ENCODE measurements at regions not wholly inside any gene's neighbourhood (a gene's known extent, or its start where the extent isn't known, plus 50 kb on each side); places are given as distances from the start of the nearest gene placed in this dataset.
"Not testable (repeated sequence)": the region's sequence is repeated elsewhere in the genome, so short reads cannot be mapped to it uniquely, and the experiment has no call there.

GRCh38 chr10:123380491-123381085 lies 226.4 kb downstream of the BUB3 start:
- peak; percentile 4 for DNase-seq

GRCh38 chr10:123381224-123381623 lies 227.0 kb downstream of the BUB3 start:
- peak; percentile 2 for DNase-seq

- DNase-seq: no peak
Observed at GRCh38 chr10:123382491-123382890, 228.3 kb downstream of the BUB3 start.

GRCh38 chr10:123385508-123386080 lies 231.4 kb downstream of the BUB3 start:
- no peak for DNase-seq

- DNase-seq: no peak
Observed at GRCh38 chr10:123389520-123389919, 235.3 kb downstream of the BUB3 start.

GRCh38 chr10:123390332-123390731 lies 236.1 kb downstream of the BUB3 start:
- DNase-seq: no peak

- no peak for DNase-seq
Observed at GRCh38 chr10:123390874-123391273, 236.7 kb downstream of the BUB3 start.

GRCh38 chr10:123391275-123392028 lies 237.2 kb downstream of the BUB3 start:
- DNase-seq: no peak

GRCh38 chr10:123392182-123392963 lies 238.2 kb downstream of the BUB3 start:
- DNase-seq: no peak

GRCh38 chr10:123393170-123393569 lies 239.0 kb downstream of the BUB3 start:
- no peak for DNase-seq

- no peak for DNase-seq
Observed at GRCh38 chr10:123394382-123394781, 240.2 kb downstream of the BUB3 start.

GRCh38 chr10:123395234-123395633 lies 241.0 kb downstream of the BUB3 start:
- DNase-seq: not testable (repeated sequence)

GRCh38 chr10:123395906-123396305 lies 241.7 kb downstream of the BUB3 start:
- no peak for DNase-seq

- DNase-seq: no peak
Observed at GRCh38 chr10:123398180-123398591, 244.0 kb downstream of the BUB3 start.

- no peak for DNase-seq
Observed at GRCh38 chr10:123398756-123399155, 244.6 kb downstream of the BUB3 start.

GRCh38 chr10:123399276-123399839 lies 245.2 kb downstream of the BUB3 start:
- DNase-seq: no peak

- no peak for DNase-seq
Observed at GRCh38 chr10:123402021-123402420, 247.8 kb downstream of the BUB3 start.

GRCh38 chr10:123402656-123403055 lies 248.5 kb downstream of the BUB3 start:
- DNase-seq: no peak

GRCh38 chr10:123404357-123404756 lies 250.2 kb downstream of the BUB3 start:
- no peak for DNase-seq

GRCh38 chr10:123408660-123409059 lies 254.5 kb downstream of the BUB3 start:
- peak; percentile 38 for DNase-seq

- no peak for DNase-seq
Observed at GRCh38 chr10:123409426-123409825, 255.2 kb downstream of the BUB3 start.

GRCh38 chr10:123409884-123410283 lies 255.7 kb downstream of the BUB3 start:
- no peak for DNase-seq

GRCh38 chr10:123413353-123413752 lies 252.8 kb upstream of the GPR26 start:
- DNase-seq: no peak
